Glutamatergic neuron (in vitro differentiated cells): ENCODE measurements at regions not wholly inside any gene's neighbourhood (a gene's known extent, or its start where the extent isn't known, plus 50 kb on each side); places are given as distances from the start of the nearest gene placed in this dataset.

Experiments
- DNase-seq: peaks from one replicate; pipeline ENCODE4 v3.0.0; 2022
- H3K27ac Mint-ChIP-seq: one replicate; pipeline ENCODE4 v1.8.0; 2020; ENCODE audit warnings: mild to moderate bottlenecking, mixed read lengths, inconsistent platforms; ENCODE audit not compliant: unreplicated experiment
- H3K27me3 Mint-ChIP-seq: one replicate; pipeline ENCODE4 v1.8.0; 2020; ENCODE audit warnings: mild to moderate bottlenecking, moderate library complexity, mixed read lengths, inconsistent platforms; ENCODE audit not compliant: unreplicated experiment
- H3K36me3 Mint-ChIP-seq: one replicate; pipeline ENCODE4 v1.8.0; 2020; ENCODE audit warnings: mild to moderate bottlenecking, mixed read lengths, inconsistent platforms; ENCODE audit not compliant: unreplicated experiment
- H3K4me1 Mint-ChIP-seq: one replicate; pipeline ENCODE4 v1.8.0; 2020; ENCODE audit warnings: mild to moderate bottlenecking, low read depth, mixed read lengths, inconsistent platforms; ENCODE audit not compliant: unreplicated experiment
- H3K4me3 Mint-ChIP-seq: one replicate; pipeline ENCODE4 v1.8.0; 2020; ENCODE audit warnings: mild to moderate bottlenecking, mixed read lengths, inconsistent platforms; ENCODE audit not compliant: unreplicated experiment
- H3K9me3 Mint-ChIP-seq: one replicate; pipeline ENCODE4 v1.8.0; 2020; ENCODE audit warnings: mild to moderate bottlenecking, moderate library complexity, mixed read lengths, inconsistent platforms; ENCODE audit not compliant: unreplicated experiment
- TF ChIP-seq, protein P1 (sequence below): fragments of 200-600 bp; sonication (generic); IDR thresholded peaks from one replicate; pipeline ENCODE4 v1.5.0; 2021; ENCODE audit not compliant: partially characterized antibody, unreplicated experiment

DNA sequence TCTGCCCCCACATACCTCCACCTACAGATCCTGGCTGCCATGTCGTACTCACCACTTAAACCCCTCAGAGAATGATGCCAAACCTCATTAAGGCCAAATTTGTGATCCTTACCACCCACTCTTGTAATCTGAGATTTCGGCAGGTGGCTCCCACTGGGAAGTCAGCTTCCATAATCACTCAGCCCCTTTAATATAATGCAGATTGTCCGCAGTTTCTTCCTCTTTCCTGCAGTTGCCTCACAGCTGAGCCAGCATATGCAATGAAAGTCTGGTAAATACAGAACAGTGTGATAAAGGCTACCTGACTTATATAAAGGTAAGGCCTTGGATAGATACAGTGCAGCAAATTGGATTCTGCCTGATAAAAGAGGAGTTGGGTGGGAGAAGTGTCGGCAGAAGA is 515.2 kb upstream of the TENM4 start:
- TF ChIP-seq, protein P1, sequence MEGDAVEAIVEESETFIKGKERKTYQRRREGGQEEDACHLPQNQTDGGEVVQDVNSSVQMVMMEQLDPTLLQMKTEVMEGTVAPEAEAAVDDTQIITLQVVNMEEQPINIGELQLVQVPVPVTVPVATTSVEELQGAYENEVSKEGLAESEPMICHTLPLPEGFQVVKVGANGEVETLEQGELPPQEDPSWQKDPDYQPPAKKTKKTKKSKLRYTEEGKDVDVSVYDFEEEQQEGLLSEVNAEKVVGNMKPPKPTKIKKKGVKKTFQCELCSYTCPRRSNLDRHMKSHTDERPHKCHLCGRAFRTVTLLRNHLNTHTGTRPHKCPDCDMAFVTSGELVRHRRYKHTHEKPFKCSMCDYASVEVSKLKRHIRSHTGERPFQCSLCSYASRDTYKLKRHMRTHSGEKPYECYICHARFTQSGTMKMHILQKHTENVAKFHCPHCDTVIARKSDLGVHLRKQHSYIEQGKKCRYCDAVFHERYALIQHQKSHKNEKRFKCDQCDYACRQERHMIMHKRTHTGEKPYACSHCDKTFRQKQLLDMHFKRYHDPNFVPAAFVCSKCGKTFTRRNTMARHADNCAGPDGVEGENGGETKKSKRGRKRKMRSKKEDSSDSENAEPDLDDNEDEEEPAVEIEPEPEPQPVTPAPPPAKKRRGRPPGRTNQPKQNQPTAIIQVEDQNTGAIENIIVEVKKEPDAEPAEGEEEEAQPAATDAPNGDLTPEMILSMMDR, result no peak
- H3K27ac Mint-ChIP-seq, result no peak overlapping the region
- no peaks in the 10 kb centered on the region for H3K27me3 Mint-ChIP-seq
- no peaks in the 10 kb centered on the region for H3K4me1 Mint-ChIP-seq
- no peak for DNase-seq
- no peak overlapping the region for H3K4me3 Mint-ChIP-seq
- H3K9me3 Mint-ChIP-seq, result no peaks in the 10 kb centered on the region
- peaks cover 12% of the 10 kb centered on the region for H3K36me3 Mint-ChIP-seq

GRCh38 chr11:79953629-79954028 is 512.8 kb upstream of the TENM4 start:
- H3K27ac Mint-ChIP-seq, result no peak overlapping the region
- no peak for DNase-seq
- H3K4me3 Mint-ChIP-seq, result no peak overlapping the region
- TF ChIP-seq, protein P1, result peak; percentile 14
- no peaks in the 10 kb centered on the region for H3K27me3 Mint-ChIP-seq
- H3K4me1 Mint-ChIP-seq, result no peaks in the 10 kb centered on the region
- peaks cover 4% of the 10 kb centered on the region for H3K36me3 Mint-ChIP-seq
- H3K9me3 Mint-ChIP-seq, result no peaks in the 10 kb centered on the region

DNA sequence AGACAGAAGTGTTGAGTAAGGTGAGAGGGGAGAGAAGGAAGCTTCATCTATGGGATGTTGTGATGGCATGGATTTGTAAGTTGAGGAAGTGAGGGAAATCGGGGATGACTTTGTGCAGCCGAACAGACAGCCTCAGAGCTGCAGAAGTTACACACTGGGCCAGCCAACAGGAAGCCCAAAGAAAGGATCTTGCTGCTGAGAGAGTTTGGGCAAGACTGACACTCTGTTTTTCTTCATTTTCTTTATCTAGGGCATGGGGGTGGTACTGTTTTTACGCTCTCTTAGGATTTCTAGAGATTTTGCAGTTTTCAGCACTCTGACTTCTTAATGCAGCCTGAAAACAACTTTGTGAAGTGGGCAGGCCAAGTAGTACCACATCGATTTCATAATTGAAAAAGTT is 509.9 kb upstream of the TENM4 start:
- no peaks in the 10 kb centered on the region for H3K36me3 Mint-ChIP-seq
- TF ChIP-seq, protein P1, result no peak
- H3K27me3 Mint-ChIP-seq, result no peaks in the 10 kb centered on the region
- H3K9me3 Mint-ChIP-seq, result no peaks in the 10 kb centered on the region
- H3K27ac Mint-ChIP-seq, result no peak overlapping the region
- no peak overlapping the region for H3K4me3 Mint-ChIP-seq
- H3K4me1 Mint-ChIP-seq, result no peaks in the 10 kb centered on the region
- no peak for DNase-seq

DNA sequence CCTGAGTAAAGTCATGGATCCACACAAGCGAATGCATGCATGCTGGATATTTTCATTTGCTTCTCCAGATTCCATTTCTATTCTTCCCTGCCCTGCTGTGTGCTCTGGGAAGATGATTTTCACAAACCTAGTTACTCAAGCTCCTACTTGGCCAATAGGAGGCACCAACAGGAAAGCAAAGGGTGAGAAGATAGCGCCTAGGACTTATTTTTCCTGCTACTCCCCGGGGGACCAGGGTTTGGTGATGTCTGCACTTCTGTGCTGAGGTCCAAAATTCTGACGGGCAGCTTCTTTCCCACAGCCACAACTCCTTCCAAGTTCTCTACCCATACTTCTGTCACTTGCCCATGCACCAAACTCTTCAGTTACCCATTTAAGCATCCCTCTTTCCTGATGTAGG is 509.3 kb upstream of the TENM4 start:
- TF ChIP-seq, protein P1, result no peak
- no peak for DNase-seq
- no peak overlapping the region for H3K27ac Mint-ChIP-seq
- no peaks in the 10 kb centered on the region for H3K36me3 Mint-ChIP-seq
- H3K4me3 Mint-ChIP-seq, result no peak overlapping the region
- no peaks in the 10 kb centered on the region for H3K4me1 Mint-ChIP-seq
- H3K27me3 Mint-ChIP-seq, result no peaks in the 10 kb centered on the region
- H3K9me3 Mint-ChIP-seq, result no peaks in the 10 kb centered on the region

GRCh38 chr11:79949574-79949973 is 508.7 kb upstream of the TENM4 start:
- TF ChIP-seq, protein P1, result no peak
- H3K36me3 Mint-ChIP-seq, result no peaks in the 10 kb centered on the region
- no peak overlapping the region for H3K4me3 Mint-ChIP-seq
- no peak for DNase-seq
- H3K4me1 Mint-ChIP-seq, result no peaks in the 10 kb centered on the region
- H3K9me3 Mint-ChIP-seq, result no peaks in the 10 kb centered on the region
- no peak overlapping the region for H3K27ac Mint-ChIP-seq
- H3K27me3 Mint-ChIP-seq, result no peaks in the 10 kb centered on the region
